ENCODE measurements at regions not wholly inside any gene's neighbourhood (a gene's known extent, or its start where the extent isn't known, plus 50 kb on each side); places are given as distances from the start of the nearest gene placed in this dataset.

- no peaks in the 10 kb centered on the region for H3K27me3 ChIP-seq (ENCODE audit: insufficient read depth, poor library complexity, severe bottlenecking)
- no peak for TF ChIP-seq SPI1 (IDR thresholded peaks at IDR 0.05; ENCODE audit: borderline replicate concordance, low read depth)
- no peak overlapping the region for H3K27ac ChIP-seq (replicated peaks)
- DNase-seq (ENCODE audit: low read depth in 1 of 2, low spot score in 1 of 2), result no peak
- no peak overlapping the region for H3K4me3 ChIP-seq (replicated peaks; ENCODE audit: insufficient read depth, low read length)
Observed at GRCh38 chr10:123529146-123529760, 136.9 kb upstream of the GPR26 start.

- TF ChIP-seq, protein P1, sequence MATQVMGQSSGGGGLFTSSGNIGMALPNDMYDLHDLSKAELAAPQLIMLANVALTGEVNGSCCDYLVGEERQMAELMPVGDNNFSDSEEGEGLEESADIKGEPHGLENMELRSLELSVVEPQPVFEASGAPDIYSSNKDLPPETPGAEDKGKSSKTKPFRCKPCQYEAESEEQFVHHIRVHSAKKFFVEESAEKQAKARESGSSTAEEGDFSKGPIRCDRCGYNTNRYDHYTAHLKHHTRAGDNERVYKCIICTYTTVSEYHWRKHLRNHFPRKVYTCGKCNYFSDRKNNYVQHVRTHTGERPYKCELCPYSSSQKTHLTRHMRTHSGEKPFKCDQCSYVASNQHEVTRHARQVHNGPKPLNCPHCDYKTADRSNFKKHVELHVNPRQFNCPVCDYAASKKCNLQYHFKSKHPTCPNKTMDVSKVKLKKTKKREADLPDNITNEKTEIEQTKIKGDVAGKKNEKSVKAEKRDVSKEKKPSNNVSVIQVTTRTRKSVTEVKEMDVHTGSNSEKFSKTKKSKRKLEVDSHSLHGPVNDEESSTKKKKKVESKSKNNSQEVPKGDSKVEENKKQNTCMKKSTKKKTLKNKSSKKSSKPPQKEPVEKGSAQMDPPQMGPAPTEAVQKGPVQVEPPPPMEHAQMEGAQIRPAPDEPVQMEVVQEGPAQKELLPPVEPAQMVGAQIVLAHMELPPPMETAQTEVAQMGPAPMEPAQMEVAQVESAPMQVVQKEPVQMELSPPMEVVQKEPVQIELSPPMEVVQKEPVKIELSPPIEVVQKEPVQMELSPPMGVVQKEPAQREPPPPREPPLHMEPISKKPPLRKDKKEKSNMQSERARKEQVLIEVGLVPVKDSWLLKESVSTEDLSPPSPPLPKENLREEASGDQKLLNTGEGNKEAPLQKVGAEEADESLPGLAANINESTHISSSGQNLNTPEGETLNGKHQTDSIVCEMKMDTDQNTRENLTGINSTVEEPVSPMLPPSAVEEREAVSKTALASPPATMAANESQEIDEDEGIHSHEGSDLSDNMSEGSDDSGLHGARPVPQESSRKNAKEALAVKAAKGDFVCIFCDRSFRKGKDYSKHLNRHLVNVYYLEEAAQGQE (IDR thresholded peaks at IDR 0.05; ENCODE audit: insufficient replicate concordance, low read depth), result no peak
- no peak for TF ChIP-seq POLR2AphosphoS5 (IDR thresholded peaks at IDR 0.05; ENCODE audit: low read depth)
- no peak for TF ChIP-seq CTCF (IDR thresholded peaks at IDR 0.05; ENCODE audit: insufficient read depth, low read length)
- TF ChIP-seq GABPA (IDR thresholded peaks at IDR 0.05; ENCODE audit: low read depth), result no peak
- no peak for TF ChIP-seq SPI1 (IDR thresholded peaks at IDR 0.05; ENCODE audit: borderline replicate concordance, low read depth)
- no peak overlapping the region for H3K4me3 ChIP-seq (replicated peaks; ENCODE audit: insufficient read depth, low read length)
- H3K27me3 ChIP-seq (ENCODE audit: insufficient read depth, poor library complexity, severe bottlenecking), result no peaks in the 10 kb centered on the region
- no peak overlapping the region for H3K27ac ChIP-seq (replicated peaks)
- no peak for DNase-seq (ENCODE audit: low read depth in 1 of 2, low spot score in 1 of 2)
Observed at GRCh38 chr10:123530166-123530870, 135.8 kb upstream of the GPR26 start.

DNA sequence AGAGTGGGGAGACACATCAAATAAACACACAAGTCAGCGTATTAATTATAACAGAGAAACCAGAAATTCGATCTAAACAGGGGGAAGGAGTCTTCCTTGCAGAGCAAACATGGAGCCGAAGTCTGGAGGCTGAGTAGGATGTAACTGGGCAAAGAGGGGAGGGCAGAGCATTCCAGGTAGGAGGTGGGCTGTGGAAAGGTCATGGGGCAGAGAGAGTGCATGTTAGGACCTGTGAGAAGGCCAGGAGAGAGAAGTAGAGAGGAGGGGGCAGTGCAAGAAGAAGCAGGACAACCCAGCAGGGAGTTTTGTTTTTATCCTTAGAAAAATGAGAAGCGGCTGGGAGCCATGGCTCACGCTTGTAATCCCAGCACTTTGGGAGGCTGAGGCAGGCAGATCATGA is 130.8 kb upstream of the GPR26 start:
- no peaks in the 10 kb centered on the region for H3K27me3 ChIP-seq (ENCODE audit: insufficient read depth, poor library complexity, severe bottlenecking)
- no peak overlapping the region for H3K4me3 ChIP-seq (replicated peaks; ENCODE audit: insufficient read depth, low read length)
- H3K27ac ChIP-seq (replicated peaks), result no peak overlapping the region
- DNase-seq (ENCODE audit: low read depth in 1 of 2, low spot score in 1 of 2), result no peak
- TF ChIP-seq GABPA (IDR thresholded peaks at IDR 0.05; ENCODE audit: low read depth), result no peak
- TF ChIP-seq POLR2AphosphoS5 (IDR thresholded peaks at IDR 0.05; ENCODE audit: low read depth), result no peak
- no peak for TF ChIP-seq SPI1 (IDR thresholded peaks at IDR 0.05; ENCODE audit: borderline replicate concordance, low read depth)
- no peak for TF ChIP-seq CTCF (IDR thresholded peaks at IDR 0.05; ENCODE audit: insufficient read depth, low read length)
- TF ChIP-seq, protein P1 (IDR thresholded peaks at IDR 0.05; ENCODE audit: insufficient replicate concordance, low read depth), result no peak

- TF ChIP-seq CTCF (IDR thresholded peaks at IDR 0.05; ENCODE audit: insufficient read depth, low read length), result no peak
- Histone ChIP-seq H3K27ac (replicated peaks) (no peak overlapping the region), H3K4me3 (replicated peaks; ENCODE audit: insufficient read depth, low read length) (no peak overlapping the region), H3K27me3 (ENCODE audit: insufficient read depth, poor library complexity, severe bottlenecking) (no peaks in the 10 kb centered on the region)
- DNase-seq (ENCODE audit: low read depth in 1 of 2, low spot score in 1 of 2), result no peak
Observed at GRCh38 chr10:123536176-123536845, 129.8 kb upstream of the GPR26 start.
